LNCAP (cell line): ENCODE measurements at regions not wholly inside any gene's neighbourhood (a gene's known extent, or its start where the extent isn't known, plus 50 kb on each side); places are given as distances from the start of the nearest gene placed in this dataset.

Source experiments
- CTCF ChIP-seq: fragments of 450-650 bp; IDR thresholded peaks from 2 replicates; pipeline ENCODE4 v1.5.1; 2017; ENCODE audit warnings: mild to moderate bottlenecking

- no peak for TF ChIP-seq CTCF
Observed at GRCh38 chr13:107482688-107483087, 732.6 kb downstream of the LIG4 start.

- TF ChIP-seq CTCF: no peak
Observed at GRCh38 chr13:107480130-107480529, 735.2 kb downstream of the LIG4 start.

- TF ChIP-seq CTCF: no peak
Observed at GRCh38 chr13:107477772-107478379, 737.5 kb downstream of the LIG4 start.

- no peak for TF ChIP-seq CTCF
Observed at GRCh38 chr13:107475753-107476453, 739.4 kb downstream of the LIG4 start.

GRCh38 chr13:107473253-107473652 lies 742.1 kb downstream of the LIG4 start:
- TF ChIP-seq CTCF: no peak

- no peak for TF ChIP-seq CTCF
Observed at GRCh38 chr13:107466326-107467099, 748.8 kb downstream of the LIG4 start.

GRCh38 chr13:107462501-107462900 lies 752.8 kb downstream of the LIG4 start:
- no peak for TF ChIP-seq CTCF
